ENCODE measurements at regions not wholly inside any gene's neighbourhood (a gene's known extent, or its start where the extent isn't known, plus 50 kb on each side); places are given as distances from the start of the nearest gene placed in this dataset.
A peak's percentile ranks its signal among the peaks of the same experiment; 100 is the strongest.

DNA sequence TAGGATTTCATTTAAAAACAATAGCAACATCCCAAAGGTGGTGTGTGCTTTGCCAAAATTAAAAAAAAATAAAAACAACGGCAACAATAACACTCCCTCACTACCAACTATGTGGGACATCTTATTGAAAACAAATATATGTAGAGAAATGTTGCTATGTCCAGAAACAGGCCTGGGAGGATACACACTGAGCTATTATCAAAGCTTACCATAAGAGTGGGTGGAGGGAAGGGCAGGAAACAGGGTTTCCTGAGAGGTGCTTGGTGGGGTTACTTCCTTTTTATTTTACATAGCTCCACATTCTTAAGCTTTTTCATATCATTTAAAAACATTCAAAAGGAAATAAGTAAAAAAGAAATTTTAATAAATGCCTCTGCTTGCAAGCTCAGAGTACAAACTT, 150.0 kb upstream of the RIPOR2 start:
- POLR2A ChIA-PET: no interaction called here
- CTCF ChIA-PET: interaction anchor here (1.4 kb wide), 1 partner anchor 15 kb away, joined by 3 read pairs; no protein-coding TSS in a partner anchor
- peak; percentile 29 for DNase-seq

GRCh38 chr6:25086500-25087091, 150.8 kb upstream of the RIPOR2 start:
- ChIA-PET CTCF (interaction anchor here (1.4 kb wide), 2 partner anchors 15 to 230 kb away, joined by 3 read pairs; no protein-coding TSS in a partner anchor), POLR2A (no interaction called here)
- H3K27me3 Mint-ChIP-seq: no peaks in the 10 kb centered on the region
- H3K36me3 Mint-ChIP-seq (ENCODE audit: low read depth): peaks cover 43% of the 10 kb centered on the region
- H3K9me3 Mint-ChIP-seq: no peaks in the 10 kb centered on the region
- H3K4me3 Mint-ChIP-seq: no peak overlapping the region
- H3K4me1 Mint-ChIP-seq: peaks cover 17% of the 10 kb centered on the region
- no peak overlapping the region for H3K27ac Mint-ChIP-seq
- DNase-seq: no peak

More for the DNA sequence above, 150.0 kb upstream of the RIPOR2 start:
- peaks cover 17% of the 10 kb centered on the region for H3K4me1 Mint-ChIP-seq
- peaks cover 39% of the 10 kb centered on the region for H3K36me3 Mint-ChIP-seq (ENCODE audit: low read depth)
- H3K27ac Mint-ChIP-seq: peak overlapping the region; percentile 47
- H3K9me3 Mint-ChIP-seq: no peaks in the 10 kb centered on the region
- H3K4me3 Mint-ChIP-seq: no peak overlapping the region
- H3K27me3 Mint-ChIP-seq: no peaks in the 10 kb centered on the region

GRCh38 chr6:25088513-25088912, 152.8 kb upstream of the RIPOR2 start:
- Mint-ChIP-seq H3K9me3 (no peaks in the 10 kb centered on the region), H3K27me3 (no peaks in the 10 kb centered on the region), H3K4me1 (peaks cover 21% of the 10 kb centered on the region), H3K27ac (no peak overlapping the region), H3K4me3 (no peak overlapping the region), H3K36me3 (ENCODE audit: low read depth) (peaks cover 47% of the 10 kb centered on the region)
- DNase-seq: no peak
- ChIA-PET CTCF (interaction anchor here (0.8 kb wide), 1 partner anchor 233 kb away, joined by 4 read pairs; no protein-coding TSS in a partner anchor), POLR2A (no interaction called here)

DNA sequence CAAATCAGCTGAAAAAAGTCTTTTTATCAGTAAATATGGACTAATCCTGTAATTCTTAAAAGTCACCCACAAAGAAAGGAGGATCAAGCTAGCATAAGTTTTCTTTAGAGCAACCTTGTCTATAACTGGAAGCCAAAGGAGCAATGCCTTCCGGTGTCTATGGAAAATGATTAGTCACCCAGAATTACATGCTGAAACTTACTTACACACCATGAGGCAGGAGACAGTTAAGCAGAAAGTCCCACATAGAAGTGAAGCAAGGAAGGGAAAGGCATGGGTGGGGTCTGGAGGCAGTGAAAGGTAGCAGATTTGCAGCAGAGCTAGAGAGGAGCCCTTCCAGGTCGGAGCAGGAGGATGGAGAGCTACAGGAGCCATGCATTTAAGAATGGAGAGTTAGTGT, 153.7 kb upstream of the RIPOR2 start:
- Mint-ChIP-seq H3K27ac (peak overlapping the region; percentile 3), H3K4me3 (no peak overlapping the region), H3K36me3 (ENCODE audit: low read depth) (peaks cover 46% of the 10 kb centered on the region), H3K9me3 (no peaks in the 10 kb centered on the region), H3K27me3 (no peaks in the 10 kb centered on the region), H3K4me1 (peaks cover 21% of the 10 kb centered on the region)
- ChIA-PET POLR2A (no interaction called here), CTCF (interaction anchor here (1.0 to 1.7 kb wide), 4 partner anchors 18 to 63 kb away, joined by 3 to 7 read pairs (median 4); no protein-coding TSS in a partner anchor)
- DNase-seq: no peak

DNA sequence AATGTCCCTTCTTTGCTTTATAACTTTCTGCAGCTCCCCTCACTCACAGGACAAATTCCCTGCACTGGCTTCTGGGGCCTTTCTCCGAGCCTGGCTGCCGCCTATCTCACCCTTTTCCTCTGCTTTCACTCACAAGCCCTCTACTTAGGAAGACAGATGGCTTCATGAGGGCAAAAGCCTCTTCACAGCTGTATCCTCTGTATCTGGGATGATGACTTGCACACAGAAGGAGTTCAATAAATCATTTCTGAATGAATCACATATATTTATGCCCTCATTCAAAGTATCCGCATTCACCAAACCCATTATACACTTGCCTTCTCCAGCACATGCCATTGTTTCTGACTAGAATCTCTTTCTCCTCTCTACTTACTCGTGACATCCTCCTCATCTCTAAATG, 159.0 kb upstream of the RIPOR2 start:
- peaks cover 63% of the 10 kb centered on the region for H3K36me3 Mint-ChIP-seq (ENCODE audit: low read depth)
- H3K27me3 Mint-ChIP-seq: no peaks in the 10 kb centered on the region
- peaks cover 9% of the 10 kb centered on the region for H3K4me1 Mint-ChIP-seq
- no peaks in the 10 kb centered on the region for H3K9me3 Mint-ChIP-seq
- CTCF ChIA-PET: interaction anchor here (0.9 to 1.3 kb wide), 3 partner anchors 11 to 75 kb away, joined by 3 to 4 read pairs (median 3); no protein-coding TSS in a partner anchor
- no peak overlapping the region for H3K27ac Mint-ChIP-seq
- POLR2A ChIA-PET: no interaction called here
- DNase-seq: no peak
- no peak overlapping the region for H3K4me3 Mint-ChIP-seq

DNA sequence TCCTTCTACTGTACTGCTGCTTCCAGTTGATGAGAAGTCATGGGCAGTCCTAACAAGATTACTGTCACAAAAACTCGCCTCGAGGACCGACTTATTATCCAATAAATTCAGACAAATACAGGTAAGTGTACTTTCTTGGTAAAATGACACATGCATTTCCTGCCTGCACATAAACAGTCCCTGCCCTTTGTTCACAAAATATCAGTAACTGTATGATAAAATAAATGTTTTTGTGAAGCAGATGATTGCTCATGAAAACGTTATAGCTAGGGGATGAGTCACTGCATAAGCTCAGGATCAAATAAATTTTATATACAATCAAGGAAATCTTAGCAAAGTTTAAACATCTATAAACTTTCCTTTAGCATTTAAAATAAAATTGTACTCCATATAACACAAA, 164.5 kb upstream of the RIPOR2 start:
- ChIA-PET POLR2A (no interaction called here), CTCF (interaction anchor here (1.0 to 1.2 kb wide), 3 partner anchors 9 to 46 kb away, joined by 3 to 6 read pairs (median 4); no protein-coding TSS in a partner anchor)
- H3K4me3 Mint-ChIP-seq: no peak overlapping the region
- no peaks in the 10 kb centered on the region for H3K27me3 Mint-ChIP-seq
- H3K36me3 Mint-ChIP-seq (ENCODE audit: low read depth): peaks cover 54% of the 10 kb centered on the region
- no peak overlapping the region for H3K27ac Mint-ChIP-seq
- H3K4me1 Mint-ChIP-seq: peaks cover 17% of the 10 kb centered on the region
- no peaks in the 10 kb centered on the region for H3K9me3 Mint-ChIP-seq
- no peak for DNase-seq

DNA sequence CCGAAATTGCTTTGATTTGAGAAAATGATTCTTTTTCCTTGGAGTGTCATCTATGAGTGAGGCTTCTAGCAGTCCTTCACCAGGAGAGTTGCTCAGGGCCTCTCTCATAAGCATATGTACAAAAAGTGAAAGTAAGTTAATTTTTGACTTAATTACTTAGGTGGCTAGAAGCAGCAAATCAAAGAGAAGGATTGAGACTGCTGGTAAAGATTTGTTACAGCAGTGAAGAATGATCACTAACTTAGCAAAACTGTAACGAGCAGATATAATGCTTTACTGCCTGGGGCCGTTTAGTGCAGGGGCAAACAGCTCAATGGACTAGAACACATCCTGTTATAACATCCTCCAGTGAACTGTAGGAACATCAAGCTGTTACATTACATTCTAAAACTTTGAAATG, 167.8 kb upstream of the RIPOR2 start:
- Mint-ChIP-seq H3K9me3 (no peaks in the 10 kb centered on the region), H3K4me3 (no peak overlapping the region), H3K27me3 (no peaks in the 10 kb centered on the region), H3K4me1 (peaks cover 18% of the 10 kb centered on the region), H3K27ac (no peak overlapping the region), H3K36me3 (ENCODE audit: low read depth) (peaks cover 68% of the 10 kb centered on the region)
- DNase-seq: no peak
- CTCF ChIA-PET: interaction anchor here (1.0 kb wide), 1 partner anchor 34 kb away, joined by 4 read pairs; no protein-coding TSS in a partner anchor
- POLR2A ChIA-PET: no interaction called here

DNA sequence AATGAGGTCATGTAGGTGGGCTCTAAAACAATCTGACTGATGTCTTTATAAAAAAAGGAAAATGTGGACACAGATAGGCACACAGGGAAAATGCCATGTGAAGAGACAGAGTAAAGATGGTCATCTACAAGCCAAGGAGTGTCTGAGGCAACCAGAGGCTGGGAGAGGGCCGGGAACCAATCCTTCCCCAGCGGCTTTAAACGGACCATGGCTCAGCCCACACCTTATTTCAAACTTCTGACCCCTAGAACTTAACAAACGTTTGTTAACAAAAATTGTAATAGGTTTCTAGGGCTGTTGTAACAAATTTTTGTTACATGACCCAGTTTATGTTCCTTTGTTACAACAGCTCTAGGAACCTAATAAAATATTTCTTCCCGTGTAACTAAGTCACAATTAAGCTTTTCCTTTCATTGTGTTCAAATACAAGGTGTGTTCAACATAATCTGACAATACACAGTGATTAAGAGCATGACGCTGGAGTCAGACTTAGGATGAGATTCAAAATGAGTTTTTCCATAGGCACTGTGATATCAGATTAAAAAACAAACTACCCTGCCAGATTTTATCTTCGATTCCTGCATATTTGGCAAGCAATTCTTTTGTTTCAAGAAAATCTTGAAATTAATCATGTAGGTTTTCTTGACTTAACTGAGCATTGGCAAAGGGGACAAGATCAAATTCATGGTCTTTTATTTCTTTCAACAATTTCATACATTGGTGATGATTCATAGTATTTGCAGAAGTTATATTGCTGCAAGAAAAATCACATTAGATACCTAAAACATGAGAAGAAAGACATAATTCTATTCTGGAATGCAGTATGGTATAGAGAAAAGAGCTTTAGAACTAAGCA, 169.5 kb upstream of the RIPOR2 start:
- Mint-ChIP-seq H3K4me1 (peaks cover 16% of the 10 kb centered on the region), H3K4me3 (no peak overlapping the region), H3K36me3 (ENCODE audit: low read depth) (peaks cover 67% of the 10 kb centered on the region), H3K27ac (no peak overlapping the region), H3K9me3 (no peaks in the 10 kb centered on the region), H3K27me3 (no peaks in the 10 kb centered on the region)
- CTCF ChIA-PET: no interaction called here
- no peak for DNase-seq
- POLR2A ChIA-PET: no interaction called here

DNA sequence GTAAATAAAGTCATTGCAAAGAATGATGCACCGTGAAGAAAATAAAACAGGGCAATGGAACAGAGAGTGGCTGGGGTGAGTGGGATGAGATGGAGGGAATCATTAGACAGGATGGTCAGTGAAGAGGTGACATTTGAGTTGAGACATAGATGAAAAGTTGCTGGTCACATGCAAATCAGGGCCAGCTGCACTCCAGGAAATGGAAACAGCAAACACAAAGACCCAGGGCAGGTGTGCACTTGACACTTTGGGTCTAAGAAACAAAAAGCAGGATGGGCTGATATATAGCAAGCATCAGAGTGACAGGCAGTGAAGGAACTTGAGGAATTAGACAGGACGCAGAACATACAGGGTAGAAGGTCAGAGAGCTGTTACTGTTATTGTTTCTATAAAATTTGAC, 171.5 kb upstream of the RIPOR2 start:
- no peaks in the 10 kb centered on the region for H3K27me3 Mint-ChIP-seq
- H3K9me3 Mint-ChIP-seq: no peaks in the 10 kb centered on the region
- peaks cover 13% of the 10 kb centered on the region for H3K4me1 Mint-ChIP-seq
- ChIA-PET CTCF (interaction anchor here (0.6 to 1.2 kb wide), 3 partner anchors 9 to 1228 kb away, joined by 3 to 4 read pairs (median 3); no protein-coding TSS in a partner anchor), POLR2A (no interaction called here)
- H3K4me3 Mint-ChIP-seq: no peak overlapping the region
- peaks cover 74% of the 10 kb centered on the region for H3K36me3 Mint-ChIP-seq (ENCODE audit: low read depth)
- DNase-seq: no peak
- no peak overlapping the region for H3K27ac Mint-ChIP-seq

DNA sequence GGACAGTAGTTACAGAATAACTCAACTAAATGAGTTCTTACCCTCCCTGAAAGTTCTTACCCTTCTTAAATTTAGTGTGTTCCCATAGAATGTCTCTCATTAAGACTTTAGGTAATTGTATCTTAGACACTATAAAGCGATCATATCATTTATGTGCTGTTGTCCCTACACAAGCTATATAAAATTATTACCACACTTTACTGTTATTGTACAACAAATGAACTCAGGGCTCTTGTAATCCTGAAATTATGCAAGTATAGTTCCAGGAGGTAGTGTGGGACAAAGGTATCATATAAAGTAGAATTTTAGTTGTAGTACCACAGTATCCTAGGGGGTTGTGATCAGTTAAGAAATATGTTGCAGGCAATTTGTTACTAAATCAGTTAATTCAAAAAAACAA, 167.4 kb upstream of the CARMIL1 start:
- ChIA-PET CTCF (interaction anchor here (1.7 kb wide), 1 partner anchor 15 kb away, joined by 4 read pairs; no protein-coding TSS in a partner anchor), POLR2A (no interaction called here)
- no peak overlapping the region for H3K27ac Mint-ChIP-seq
- peaks cover 79% of the 10 kb centered on the region for H3K36me3 Mint-ChIP-seq (ENCODE audit: low read depth)
- H3K4me3 Mint-ChIP-seq: no peak overlapping the region
- H3K27me3 Mint-ChIP-seq: no peaks in the 10 kb centered on the region
- no peaks in the 10 kb centered on the region for H3K9me3 Mint-ChIP-seq
- H3K4me1 Mint-ChIP-seq: peaks cover 17% of the 10 kb centered on the region
- no peak for DNase-seq

- POLR2A ChIA-PET: no interaction called here
- Mint-ChIP-seq H3K4me3 (no peak overlapping the region), H3K27me3 (no peaks in the 10 kb centered on the region), H3K27ac (no peak overlapping the region), H3K4me1 (peaks cover 17% of the 10 kb centered on the region), H3K9me3 (no peaks in the 10 kb centered on the region), H3K36me3 (ENCODE audit: low read depth) (peaks cover 74% of the 10 kb centered on the region)
- CTCF ChIA-PET: interaction anchor here (1.7 kb wide), 1 partner anchor 15 kb away, joined by 4 read pairs; no protein-coding TSS in a partner anchor
- DNase-seq: no peak
Observed at GRCh38 chr6:25112322-25112773, 166.8 kb upstream of the CARMIL1 start.

DNA sequence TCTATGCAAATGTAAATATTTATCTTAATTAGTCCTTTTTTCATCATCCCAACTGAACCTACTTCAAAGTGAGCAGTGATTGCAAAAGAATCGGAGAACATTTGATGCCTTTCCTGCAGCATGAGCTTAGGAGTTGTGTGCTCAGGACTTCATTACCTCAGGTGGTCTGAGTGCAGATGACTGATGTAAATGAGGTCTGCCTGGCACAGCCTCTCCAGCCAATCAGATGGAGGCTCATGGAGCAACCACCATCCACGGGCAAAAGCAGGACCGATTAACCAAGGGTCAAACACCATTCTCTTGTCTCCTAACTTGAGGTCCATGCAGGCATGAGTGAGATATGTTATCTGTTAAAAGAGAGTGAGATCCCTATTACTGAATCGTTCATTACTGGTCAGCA, 165.7 kb upstream of the CARMIL1 start:
- Mint-ChIP-seq H3K36me3 (ENCODE audit: low read depth) (peaks cover 73% of the 10 kb centered on the region), H3K9me3 (peaks cover 2% of the 10 kb centered on the region), H3K4me1 (peaks cover 28% of the 10 kb centered on the region), H3K4me3 (no peak overlapping the region), H3K27ac (no peak overlapping the region), H3K27me3 (no peaks in the 10 kb centered on the region)
- ChIA-PET POLR2A (no interaction called here), CTCF (interaction anchor here (0.6 to 1.7 kb wide), 2 partner anchors 14 to 339 kb away, joined by 3 to 4 read pairs; partner anchors contain the start of gene GMNN)
- no peak for DNase-seq

- H3K27me3 Mint-ChIP-seq: no peaks in the 10 kb centered on the region
- CTCF ChIA-PET: interaction anchor here (0.9 kb wide), 1 partner anchor 14 kb away, joined by 3 read pairs; no protein-coding TSS in a partner anchor
- H3K4me3 Mint-ChIP-seq: no peak overlapping the region
- peaks cover 69% of the 10 kb centered on the region for H3K36me3 Mint-ChIP-seq (ENCODE audit: low read depth)
- peak overlapping the region; percentile 50 for H3K27ac Mint-ChIP-seq
- peaks cover 47% of the 10 kb centered on the region for H3K4me1 Mint-ChIP-seq
- DNase-seq: no peak
- H3K9me3 Mint-ChIP-seq: peaks cover 8% of the 10 kb centered on the region
- POLR2A ChIA-PET: no interaction called here
Observed at GRCh38 chr6:25118038-25118437, 161.1 kb upstream of the CARMIL1 start.

Measured in activated CD4-positive, alpha-beta T cell treated with anti-CD3 and anti-CD28 coated beads, Interleukin-2, amount 10 ng/mL, durations not matched to agents 7 days and 5 days (primary cell).